Ovary (tissue), 7 donors: ENCODE measurements at regions not wholly inside any gene's neighbourhood (a gene's known extent, or its start where the extent isn't known, plus 50 kb on each side); places are given as distances from the start of the nearest gene placed in this dataset.

Experiments
- DNase-seq, 5 donors: peaks; one replicate each; pipeline ENCODE4 v3.0.0-alpha.2; 2019 to 2020
- H3K27ac ChIP-seq, 2 donors: fragments of 200-600 bp; one replicate each; pipeline versions ENCODE4 v1.5.1 to v1.8.0; 2019 to 2022
- H3K27me3 ChIP-seq: fragments of 200-600 bp; one replicate; pipeline ENCODE4 v1.8.0; 2022
- H3K36me3 ChIP-seq: fragments of 200-600 bp; sonication (generic); one replicate; pipeline ENCODE4 v1.5.1; 2019
- H3K4me1 ChIP-seq: one replicate; pipeline ENCODE4 v1.8.1; 2013; ENCODE audit warnings: mild to moderate bottlenecking, moderate library complexity; ENCODE audit not compliant: insufficient read depth
- H3K4me3 ChIP-seq: fragments of 200-600 bp; sonication (generic); one replicate; pipeline ENCODE4 v1.5.1; 2017
- H3K9me3 ChIP-seq, 2 donors: fragments of 200-600 bp in 1 of 2; sonication (generic) in 1 of 2; one replicate each; pipeline versions ENCODE4 v1.5.1 to v1.8.1; 2013 to 2019; ENCODE audit warnings: mild to moderate bottlenecking in 1 of 2, moderate library complexity in 1 of 2
- EP300 ChIP-seq: sonication (generic); formaldehyde crosslinking; IDR thresholded peaks from one replicate; pipeline ENCODE4 v1.6.1; 2017; ENCODE audit warnings: antibody characterized with exemption
- POLR2A ChIP-seq: fragments of 450-650 bp; IDR thresholded peaks from one replicate; pipeline ENCODE4 v1.6.1; 2017; ENCODE audit warnings: antibody characterized with exemption, mild to moderate bottlenecking, moderate library complexity
- WGBS, 3 donors: extraction: QIAGEN DNeasy Blood & Tissue Kit in 1 of 3; methylation state at CpG; one replicate each; pipeline versions ENCODE4 v1.1.5 to v1.1.7; 2013 to 2017; 5-methylcytosine and 5-hydroxymethylcytosine counted together
- intact Hi-C, 4 donors: fragments of 100-400 bp; cut with DNase I; formaldehyde crosslinking; loops; one replicate each; pipeline versions ENCODE4 v1.11.0 to v1.15.1; 2022 to 2023
- TF ChIP-seq, protein P1 (sequence below), 3 donors: fragments of 450-650 bp in 2 of 3; fragments of 200-600 bp in 1 of 3; IDR thresholded peaks; one replicate each; pipeline versions ENCODE4 v1.5.1 to v1.8.0; 2016 to 2022; ENCODE audit warnings: antibody characterized with exemption in 3 of 3, mild to moderate bottlenecking in 1 of 3
- donor health status: DM: no; HTN: no; CAD: no; lungs with moderate emphysema.
- donor health status: DM: no; HTN: no; CAD: no.
- donor health status: Bipolar disorder and iron deficiency.
- donor health status: DM: no; HTN: no; CAD: no.
- donor health status: DM: yes; HTN: yes; CAD: no.

DNA sequence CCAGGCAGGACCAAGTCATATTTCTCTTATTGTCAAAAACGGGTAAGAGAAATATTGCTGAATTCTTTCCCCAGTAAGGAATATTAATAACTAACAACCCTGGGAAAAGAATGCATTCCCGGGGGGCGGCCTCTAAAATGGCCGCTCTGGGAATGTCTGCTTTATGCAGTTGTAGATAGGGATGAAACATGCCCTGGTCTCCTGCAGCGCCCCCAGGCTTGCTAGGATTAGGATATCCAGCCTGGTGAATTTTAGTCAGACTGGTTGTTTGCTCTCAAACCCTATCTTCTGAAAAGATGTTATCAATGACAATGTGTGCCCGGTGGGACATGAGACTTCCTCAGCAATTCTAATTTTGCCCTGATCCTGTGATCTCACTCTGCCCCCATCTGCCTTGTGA is 448.1 kb downstream of the PTH2R start:
- no peaks in the 10 kb centered on the region for H3K4me1 ChIP-seq
- no peak for DNase-seq
- no peaks in the 10 kb centered on the region for H3K36me3 ChIP-seq
- H3K27ac ChIP-seq: no peak overlapping the region
- no peak overlapping the region for H3K4me3 ChIP-seq
- H3K9me3 ChIP-seq: no peaks in the 10 kb centered on the region
- 84 to 92% (median 86%) methylated on average over 6 of the region's 6 CpGs for WGBS, 3 donors
- intact Hi-C loops: no loop called here
- TF ChIP-seq POLR2A (no peak), EP300 (no peak)
- TF ChIP-seq, protein P1, sequence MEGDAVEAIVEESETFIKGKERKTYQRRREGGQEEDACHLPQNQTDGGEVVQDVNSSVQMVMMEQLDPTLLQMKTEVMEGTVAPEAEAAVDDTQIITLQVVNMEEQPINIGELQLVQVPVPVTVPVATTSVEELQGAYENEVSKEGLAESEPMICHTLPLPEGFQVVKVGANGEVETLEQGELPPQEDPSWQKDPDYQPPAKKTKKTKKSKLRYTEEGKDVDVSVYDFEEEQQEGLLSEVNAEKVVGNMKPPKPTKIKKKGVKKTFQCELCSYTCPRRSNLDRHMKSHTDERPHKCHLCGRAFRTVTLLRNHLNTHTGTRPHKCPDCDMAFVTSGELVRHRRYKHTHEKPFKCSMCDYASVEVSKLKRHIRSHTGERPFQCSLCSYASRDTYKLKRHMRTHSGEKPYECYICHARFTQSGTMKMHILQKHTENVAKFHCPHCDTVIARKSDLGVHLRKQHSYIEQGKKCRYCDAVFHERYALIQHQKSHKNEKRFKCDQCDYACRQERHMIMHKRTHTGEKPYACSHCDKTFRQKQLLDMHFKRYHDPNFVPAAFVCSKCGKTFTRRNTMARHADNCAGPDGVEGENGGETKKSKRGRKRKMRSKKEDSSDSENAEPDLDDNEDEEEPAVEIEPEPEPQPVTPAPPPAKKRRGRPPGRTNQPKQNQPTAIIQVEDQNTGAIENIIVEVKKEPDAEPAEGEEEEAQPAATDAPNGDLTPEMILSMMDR (IDR thresholded peaks at IDR 0.05): no peak
- no peaks in the 10 kb centered on the region for H3K27me3 ChIP-seq

DNA sequence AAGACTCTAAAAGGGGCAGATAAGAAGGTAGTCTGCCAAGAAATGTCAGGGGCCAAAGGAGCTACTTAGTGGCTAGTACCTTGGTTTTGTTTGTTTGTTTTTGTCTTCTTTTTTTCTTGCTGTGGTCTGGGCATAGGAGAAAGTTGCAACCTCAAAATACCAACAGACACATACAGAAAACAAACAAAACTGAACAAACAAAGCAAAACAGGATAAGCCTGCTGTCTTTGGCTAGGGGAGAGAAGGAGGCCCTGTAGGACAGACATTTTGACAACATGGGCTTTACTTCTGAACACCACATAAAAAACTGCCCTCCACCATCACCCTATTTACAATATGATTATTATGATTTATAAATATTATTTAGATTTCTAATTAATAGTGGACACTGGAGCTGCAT is 460.8 kb downstream of the PTH2R start:
- TF ChIP-seq EP300: no peak
- TF ChIP-seq POLR2A: no peak
- TF ChIP-seq, protein P1 (IDR thresholded peaks at IDR 0.05): no peak
- no peaks in the 10 kb centered on the region for H3K27me3 ChIP-seq
- no peaks in the 10 kb centered on the region for H3K36me3 ChIP-seq
- H3K9me3 ChIP-seq: no peaks in the 10 kb centered on the region
- no peak overlapping the region for H3K27ac ChIP-seq
- H3K4me1 ChIP-seq: no peaks in the 10 kb centered on the region
- DNase-seq: no peak
- intact Hi-C loops: no loop called here
- no peak overlapping the region for H3K4me3 ChIP-seq

DNA sequence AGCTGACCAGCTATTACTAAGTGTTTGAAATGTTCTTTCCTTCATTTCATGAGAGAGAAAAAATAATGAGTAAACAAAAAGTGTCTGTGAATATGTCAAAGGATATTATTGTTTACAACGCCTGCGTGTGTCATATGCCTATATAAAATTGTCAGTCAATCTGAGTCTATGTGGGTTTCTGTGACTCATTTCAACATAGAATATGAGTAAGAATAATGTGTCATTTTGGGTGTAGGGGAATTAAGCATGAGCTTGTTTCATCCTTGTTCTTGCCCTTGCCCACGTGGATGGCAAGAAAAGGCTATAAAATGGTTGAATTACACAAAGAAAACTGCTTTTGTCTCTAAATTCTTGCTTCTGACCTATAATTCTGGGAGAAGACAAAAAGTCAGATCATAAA is 466.0 kb downstream of the PTH2R start:
- DNase-seq: no peak
- Histone ChIP-seq H3K4me1 (no peaks in the 10 kb centered on the region), H3K36me3 (no peaks in the 10 kb centered on the region), H3K4me3 (no peak overlapping the region), H3K27me3 (no peaks in the 10 kb centered on the region), H3K27ac (no peak overlapping the region), H3K9me3 (no peaks in the 10 kb centered on the region)
- intact Hi-C loops: no loop called here
- 86 to 87% (median 87%) methylated on average over 3 of the region's 3 CpGs for WGBS, 3 donors
- TF ChIP-seq EP300 (no peak), POLR2A (no peak)
- TF ChIP-seq, protein P1 (IDR thresholded peaks at IDR 0.05): no peak

DNA sequence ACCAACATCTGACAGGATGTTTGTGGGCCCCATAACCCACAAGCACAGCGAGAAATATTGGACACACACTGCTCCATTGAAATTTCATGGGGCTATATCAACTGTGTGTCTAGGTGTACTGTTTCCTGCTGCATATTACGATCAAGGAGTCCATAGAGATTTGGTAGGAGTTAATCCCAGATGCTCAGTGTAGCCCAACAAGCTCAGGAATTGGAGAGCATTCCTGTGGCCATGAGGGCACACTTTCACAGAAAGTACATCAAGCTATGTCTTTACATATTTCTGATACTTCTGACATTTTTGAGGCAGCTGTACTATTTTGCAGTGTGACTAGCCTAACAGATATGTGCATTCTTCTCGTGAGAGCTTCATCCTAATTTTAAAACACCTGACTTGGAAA is 473.1 kb downstream of the PTH2R start:
- intact Hi-C loops: no loop called here
- no peaks in the 10 kb centered on the region for H3K36me3 ChIP-seq
- peaks cover 0 to 3% of the 10 kb centered on the region in 2 donors for H3K9me3 ChIP-seq
- WGBS, 3 donors: 52 to 69% (median 61%) methylated on average over 3 of the region's 3 CpGs
- H3K4me1 ChIP-seq: no peaks in the 10 kb centered on the region
- H3K4me3 ChIP-seq: no peak overlapping the region
- no peak overlapping the region for H3K27ac ChIP-seq
- no peaks in the 10 kb centered on the region for H3K27me3 ChIP-seq
- DNase-seq: no peak
- TF ChIP-seq EP300: no peak
- TF ChIP-seq POLR2A: no peak
- TF ChIP-seq, protein P1 (IDR thresholded peaks at IDR 0.05): no peak

DNA sequence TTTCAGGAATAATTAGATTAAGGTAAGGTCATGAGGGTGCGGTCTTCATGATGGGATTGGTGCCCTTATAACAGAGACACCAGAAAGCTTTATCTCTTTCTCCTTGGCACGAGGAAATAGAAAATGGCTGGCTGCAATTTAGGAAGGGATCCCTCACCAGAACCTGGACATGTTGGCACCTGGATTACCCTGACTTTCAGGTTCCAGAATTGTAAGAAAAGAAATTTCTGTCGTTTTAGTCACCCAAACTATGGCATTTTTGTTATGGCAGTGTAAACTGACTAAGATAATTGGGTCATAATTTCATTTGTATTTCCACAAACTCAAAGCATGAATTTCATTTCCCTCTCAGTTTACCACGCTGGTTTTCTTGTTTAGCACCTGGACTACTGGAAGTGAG is 473.6 kb downstream of the PTH2R start:
- whole genome bisulfite sequencing, 3 donors: 75 to 81% (median 78%) methylated on average over 4 of the region's 4 CpGs
- no peak for DNase-seq
- Histone ChIP-seq H3K36me3 (no peaks in the 10 kb centered on the region), H3K27ac (no peak overlapping the region), H3K4me1 (no peaks in the 10 kb centered on the region), H3K9me3 (peaks cover 0 to 3% of the 10 kb centered on the region in 2 donors), H3K27me3 (no peaks in the 10 kb centered on the region), H3K4me3 (no peak overlapping the region)
- TF ChIP-seq, protein P1 (IDR thresholded peaks at IDR 0.05): no peak
- TF ChIP-seq EP300 (no peak), POLR2A (no peak)
- intact Hi-C loops: no loop called here
